ENCODE measurements at regions not wholly inside any gene's neighbourhood (a gene's known extent, or its start where the extent isn't known, plus 50 kb on each side); places are given as distances from the start of the nearest gene placed in this dataset.
A peak's percentile ranks its signal among the peaks of the same experiment; 100 is the strongest.
"Not testable (repeated sequence)": the region's sequence is repeated elsewhere in the genome, so short reads cannot be mapped to it uniquely, and the experiment has no call there.

DNA sequence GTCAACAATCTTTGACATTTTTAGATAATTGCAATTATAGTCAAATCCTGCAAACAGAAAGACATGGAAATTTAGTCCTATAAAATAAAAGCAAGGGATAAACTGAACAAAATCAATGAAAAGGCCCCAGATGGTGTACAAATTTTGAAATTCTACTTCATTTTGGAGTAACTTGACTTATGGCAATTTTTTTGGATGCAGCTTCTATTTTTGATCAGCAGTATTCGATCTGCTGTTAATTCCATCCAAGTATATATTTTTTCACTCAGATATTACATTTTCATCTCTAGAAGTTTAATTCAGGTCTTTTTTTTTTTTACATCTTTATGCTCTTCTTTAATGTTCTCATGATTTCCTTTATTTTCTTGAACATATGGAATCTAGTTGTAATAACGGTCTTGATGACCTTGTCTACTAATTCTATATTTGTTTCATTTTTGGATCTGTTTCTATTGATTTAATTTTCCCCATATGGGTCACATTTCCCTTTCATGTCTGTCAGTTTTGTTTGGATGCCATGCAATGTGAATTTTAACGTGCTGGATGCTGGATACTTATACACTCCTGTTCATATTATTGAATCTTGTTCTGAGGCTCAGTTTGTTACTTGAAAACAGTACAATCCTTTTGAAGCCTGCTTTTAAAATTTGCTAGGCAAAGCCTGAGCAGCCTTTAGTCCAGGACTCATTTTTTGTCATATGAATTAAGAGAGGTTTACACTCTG is 164.3 kb upstream of the FAM3C start:
- no peak for DNase-seq

DNA sequence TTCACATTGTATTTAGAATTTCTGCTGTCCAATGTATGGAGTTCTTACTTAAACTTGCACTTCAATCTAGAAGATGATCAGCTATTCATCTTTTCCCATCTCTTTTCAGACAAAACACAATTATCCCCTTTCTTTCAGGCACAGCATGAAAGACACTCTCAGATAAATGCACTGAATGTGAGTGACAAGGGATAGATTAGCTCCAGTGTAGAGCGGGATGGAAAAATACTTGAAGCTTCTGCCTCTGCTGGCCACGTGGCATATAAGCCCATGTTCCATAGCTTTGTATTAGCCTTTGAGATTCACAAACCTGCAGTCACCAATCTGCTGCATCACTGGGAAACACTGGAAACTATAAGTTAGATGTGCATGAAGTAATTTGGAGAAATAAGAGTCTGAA is 162.2 kb upstream of the FAM3C start:
- no peak for DNase-seq

DNA sequence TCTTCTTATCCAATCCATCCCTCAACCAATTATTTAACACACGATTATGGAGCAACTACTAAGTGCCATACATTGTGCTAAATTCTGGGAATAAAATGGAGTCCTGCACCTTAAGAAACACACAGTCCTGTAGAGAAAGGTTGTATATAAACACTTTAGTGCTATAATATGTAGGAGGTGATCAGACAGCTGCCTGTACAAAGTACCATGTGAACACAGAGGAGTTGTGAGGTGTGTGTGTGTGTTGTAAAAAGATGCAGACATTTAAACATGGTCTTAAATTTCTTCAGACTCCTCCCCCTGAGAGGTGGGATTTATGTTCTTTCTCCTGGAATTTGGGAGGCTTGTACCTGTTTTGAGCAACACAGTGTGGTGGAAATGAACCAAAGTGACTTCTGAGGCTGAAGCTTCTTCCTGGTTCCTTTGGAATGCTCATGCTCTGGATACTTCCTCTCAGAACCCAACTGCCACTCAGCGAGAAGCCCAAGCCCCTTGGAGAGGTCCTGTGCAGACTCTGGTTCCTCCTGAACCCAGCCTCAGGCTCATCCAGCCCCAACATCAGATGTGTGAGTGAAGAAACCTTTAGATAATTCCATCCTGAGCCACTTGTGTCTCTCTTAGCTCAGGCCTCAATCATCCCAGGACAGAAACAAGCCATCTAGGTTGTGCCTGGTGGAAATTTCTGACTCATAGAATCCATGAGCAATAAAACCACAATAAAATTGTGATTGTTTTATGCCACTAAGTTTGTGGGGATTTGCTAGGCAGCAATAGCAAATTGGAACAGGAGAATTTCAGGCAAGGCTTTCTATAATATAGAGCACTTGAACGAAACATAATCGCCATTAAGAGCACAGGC is 161.2 kb upstream of the FAM3C start:
- DNase-seq = no peak

DNA sequence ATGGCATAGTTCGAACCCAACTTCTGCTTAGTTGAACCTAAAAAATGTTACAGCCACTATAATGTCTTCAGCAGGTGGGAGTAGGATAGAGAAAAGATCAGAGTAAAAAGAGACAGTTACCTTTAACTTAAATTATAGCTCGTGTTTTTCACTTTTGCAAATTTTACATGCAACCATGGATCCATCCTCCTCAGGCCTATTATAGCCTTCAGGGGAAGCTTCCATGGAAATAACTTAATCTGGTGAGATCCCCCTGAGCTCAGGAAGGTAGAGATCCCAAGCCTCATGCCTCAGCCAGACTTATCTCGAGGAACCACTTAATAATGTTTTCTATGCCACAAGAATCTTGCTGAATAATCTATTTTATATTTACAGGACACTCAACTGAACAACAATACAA is 159.4 kb upstream of the FAM3C start:
- no peak for DNase-seq

DNA sequence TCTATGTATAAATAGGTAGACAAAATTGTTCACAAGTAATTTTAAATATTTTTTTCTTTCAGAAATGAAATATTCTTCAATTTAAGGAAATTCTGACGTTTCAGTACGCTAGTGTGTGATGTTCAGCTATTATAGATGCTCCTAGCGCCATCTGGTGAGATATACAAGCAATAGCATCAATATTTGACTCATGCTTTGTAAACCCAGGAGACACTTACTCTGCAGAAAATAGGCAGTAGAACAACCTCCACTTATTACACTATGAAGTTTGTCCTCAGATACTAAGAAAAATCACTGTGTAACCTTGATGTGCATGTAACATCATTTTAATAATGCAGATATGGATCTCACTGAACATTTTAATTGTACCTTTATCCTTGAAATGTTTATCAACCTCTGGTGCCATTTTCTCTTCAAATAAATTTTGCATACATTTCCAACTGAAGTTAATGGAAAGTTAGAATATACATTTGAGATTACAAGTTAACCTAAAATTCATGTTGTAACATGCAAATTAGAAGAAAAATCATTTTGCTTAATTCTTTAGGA is 151.5 kb upstream of the FAM3C start:
- peak; percentile 48 for DNase-seq

GRCh38 chr7:121546632-121547543 is 150.8 kb upstream of the FAM3C start:
- DNase-seq = no peak

GRCh38 chr7:121545418-121545817 is 149.3 kb upstream of the FAM3C start:
- no peak for DNase-seq

DNA sequence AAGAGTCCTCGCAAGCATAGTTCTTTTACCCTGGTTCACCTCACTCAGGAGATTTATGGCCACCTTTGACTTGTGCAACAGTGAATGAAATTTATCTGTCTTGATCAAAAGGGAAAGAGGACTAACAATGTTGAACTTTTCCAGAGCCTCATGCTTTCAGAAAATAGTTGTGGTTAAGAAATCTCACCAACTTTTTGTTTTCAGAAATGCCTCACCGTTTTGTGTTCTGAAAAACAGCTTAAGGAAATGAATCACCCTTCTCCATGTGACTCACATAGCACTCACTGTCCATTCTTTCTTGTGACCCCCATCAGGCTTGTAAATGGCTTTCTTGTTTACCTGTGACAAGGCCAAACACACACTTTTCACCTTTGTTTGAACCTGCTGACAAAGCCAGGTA is 148.6 kb upstream of the FAM3C start:
- DNase-seq = no peak

DNA sequence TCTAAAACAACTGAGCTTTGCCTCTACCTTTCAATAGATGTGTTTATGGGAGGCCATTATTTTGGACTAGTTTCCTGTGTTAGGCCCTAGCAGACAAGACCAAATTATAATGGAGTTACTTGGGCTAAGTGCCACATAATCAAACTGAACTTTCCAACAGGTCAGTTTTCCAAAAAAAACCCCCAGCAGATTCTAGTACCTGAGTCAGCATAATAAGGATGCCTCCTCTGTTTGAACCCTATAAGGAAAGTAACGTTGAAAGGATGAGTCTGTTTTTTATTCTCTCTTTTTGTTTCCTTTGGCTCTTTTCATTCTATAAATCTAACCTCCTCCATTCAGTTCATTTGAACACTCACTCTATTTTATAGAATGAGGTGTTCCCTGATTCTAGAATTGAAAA is 148.1 kb upstream of the FAM3C start:
- no peak for DNase-seq

DNA sequence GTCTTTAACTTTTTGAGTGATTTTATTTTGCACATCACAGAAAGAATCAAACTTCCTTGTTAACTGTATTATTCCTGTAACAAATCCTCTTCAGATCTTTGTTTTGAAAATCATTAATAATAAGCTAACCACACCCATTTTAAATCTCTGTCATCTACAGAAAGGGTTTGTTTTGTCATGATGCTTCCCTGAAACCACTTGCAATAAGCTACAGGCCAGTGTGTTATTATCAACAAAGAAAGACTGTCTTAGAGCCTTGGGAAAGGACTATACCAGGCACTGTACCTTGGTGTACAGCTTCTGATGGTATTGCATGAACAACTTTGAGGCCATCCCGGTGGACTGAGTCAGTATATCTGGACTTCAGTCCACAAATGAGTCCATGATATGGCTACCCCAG is 145.3 kb upstream of the FAM3C start:
- no peak for DNase-seq

DNA sequence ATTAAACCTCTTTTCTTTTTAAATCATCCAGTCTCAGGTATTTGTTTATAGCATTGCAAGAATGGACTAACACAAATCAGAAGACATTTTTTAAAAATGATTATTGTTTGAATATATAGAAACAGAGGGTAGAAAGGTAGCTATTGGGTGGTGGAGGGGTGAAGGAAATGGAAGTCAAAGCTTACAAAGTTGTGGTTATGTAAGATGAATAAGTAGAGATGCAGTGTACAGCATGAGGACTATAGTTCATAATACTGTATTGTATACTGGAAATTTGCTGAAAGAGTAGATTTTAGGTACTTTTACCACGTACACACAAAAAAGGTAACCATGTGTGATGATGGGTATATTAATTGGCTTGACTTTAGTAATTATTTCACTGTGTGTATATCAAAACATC is 144.0 kb upstream of the FAM3C start:
- DNase-seq = no peak

- DNase-seq = no peak
Observed at GRCh38 chr7:121537031-121537430, 140.9 kb upstream of the FAM3C start.

DNA sequence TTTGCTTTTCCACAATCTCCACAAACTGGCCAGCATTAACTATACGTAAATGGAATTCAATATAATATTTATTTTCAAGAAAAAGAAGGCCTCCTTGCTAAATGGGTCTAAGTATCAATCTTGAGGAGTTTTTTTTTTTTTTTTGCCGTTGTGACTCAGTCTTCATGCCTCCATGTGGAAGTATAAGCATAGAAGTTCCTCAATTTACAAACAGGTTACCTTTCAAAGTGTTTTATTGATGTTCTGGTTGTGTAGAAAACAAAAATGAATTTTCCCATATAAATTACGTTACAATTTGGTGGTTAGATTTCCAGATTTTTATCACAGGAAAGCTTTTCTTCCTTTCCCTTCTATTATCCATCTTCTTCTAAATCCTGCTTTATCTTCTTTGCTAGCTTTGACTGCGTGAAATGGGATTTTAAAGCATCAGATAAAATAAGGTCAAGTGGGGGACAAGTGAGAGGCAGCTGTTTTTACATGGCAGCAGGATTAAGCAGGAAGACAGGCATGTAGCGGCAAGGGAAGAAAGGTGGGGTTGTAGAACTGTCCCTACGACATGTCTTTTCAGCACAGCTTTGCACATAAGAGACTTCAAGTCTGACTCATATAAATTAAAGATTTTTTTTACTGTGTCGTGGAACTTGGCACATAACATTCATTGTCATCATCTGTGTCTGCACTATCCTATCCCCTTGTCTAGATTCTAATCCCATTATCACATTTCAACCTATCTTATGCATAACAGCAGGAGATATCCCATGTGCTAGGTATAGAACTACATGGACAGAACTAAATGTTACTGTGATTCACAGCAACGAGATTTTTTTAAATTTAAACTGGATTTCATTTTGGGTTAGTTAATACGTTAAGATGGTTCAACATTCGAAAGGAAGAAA is 135.3 kb upstream of the FAM3C start:
- DNase-seq = no peak

DNA sequence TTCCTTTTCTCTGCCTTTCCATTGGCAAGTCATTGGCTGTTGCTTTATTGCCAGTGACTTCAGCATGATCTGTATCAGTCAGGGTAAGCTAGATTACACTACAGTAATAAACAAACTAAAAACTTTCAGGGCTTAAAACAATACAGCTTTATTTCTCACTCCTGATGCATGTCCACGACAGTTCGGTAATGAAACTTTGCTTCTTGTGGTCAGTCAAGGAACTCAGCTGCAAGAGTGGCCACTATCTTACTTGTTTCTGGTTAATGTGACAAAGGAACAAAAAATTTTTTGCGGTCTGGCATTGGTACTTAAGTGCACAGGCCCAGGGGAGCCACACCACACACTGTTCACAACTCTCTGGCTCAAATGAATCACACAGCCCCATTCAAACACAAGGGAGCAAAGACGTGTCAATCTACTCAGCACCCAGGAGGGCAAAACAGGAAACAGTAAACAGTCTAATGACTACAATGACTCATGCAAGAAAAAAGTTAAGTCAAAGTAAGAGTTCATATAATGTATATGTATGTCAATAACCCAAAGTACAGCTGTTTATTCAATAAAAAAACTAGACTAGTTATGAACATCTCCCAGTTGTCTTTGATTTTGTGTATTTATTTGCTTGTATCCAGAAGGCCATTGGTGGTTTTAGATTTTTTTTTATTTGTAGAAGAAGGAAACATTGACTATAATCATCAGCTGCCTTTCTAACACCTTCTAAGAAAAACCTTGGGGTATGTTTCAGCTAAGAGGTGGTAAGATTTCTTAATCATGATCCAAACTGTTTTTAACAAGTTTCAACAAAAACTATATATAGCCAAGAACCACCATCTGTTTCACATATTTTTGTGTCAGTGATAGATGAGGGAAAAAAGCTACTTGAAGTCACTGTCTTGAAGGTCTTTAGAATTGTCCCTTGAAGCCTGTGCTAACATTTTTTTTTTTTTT is 134.4 kb upstream of the FAM3C start:
- no peak for DNase-seq

GRCh38 chr7:121529003-121529402 is 132.9 kb upstream of the FAM3C start:
- no peak for DNase-seq

DNA sequence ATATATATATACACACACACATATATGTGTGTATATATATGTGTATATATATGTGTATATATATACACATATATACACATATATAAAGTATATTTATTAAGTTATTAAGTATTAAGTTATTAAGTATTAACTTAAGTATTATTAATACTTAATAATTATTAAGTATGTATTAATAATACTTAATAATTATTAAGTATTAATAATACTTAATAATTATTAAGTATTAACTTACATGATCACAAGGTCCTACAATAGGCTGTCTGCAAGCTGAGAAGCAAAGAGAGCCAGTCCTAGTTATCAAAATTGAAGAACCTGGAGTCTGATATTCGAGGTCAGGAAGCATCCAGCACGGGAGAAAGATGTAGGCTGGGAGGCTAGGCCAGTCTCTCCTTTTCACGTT is 130.1 kb upstream of the FAM3C start:
- not testable (repeated sequence) for DNase-seq

DNA sequence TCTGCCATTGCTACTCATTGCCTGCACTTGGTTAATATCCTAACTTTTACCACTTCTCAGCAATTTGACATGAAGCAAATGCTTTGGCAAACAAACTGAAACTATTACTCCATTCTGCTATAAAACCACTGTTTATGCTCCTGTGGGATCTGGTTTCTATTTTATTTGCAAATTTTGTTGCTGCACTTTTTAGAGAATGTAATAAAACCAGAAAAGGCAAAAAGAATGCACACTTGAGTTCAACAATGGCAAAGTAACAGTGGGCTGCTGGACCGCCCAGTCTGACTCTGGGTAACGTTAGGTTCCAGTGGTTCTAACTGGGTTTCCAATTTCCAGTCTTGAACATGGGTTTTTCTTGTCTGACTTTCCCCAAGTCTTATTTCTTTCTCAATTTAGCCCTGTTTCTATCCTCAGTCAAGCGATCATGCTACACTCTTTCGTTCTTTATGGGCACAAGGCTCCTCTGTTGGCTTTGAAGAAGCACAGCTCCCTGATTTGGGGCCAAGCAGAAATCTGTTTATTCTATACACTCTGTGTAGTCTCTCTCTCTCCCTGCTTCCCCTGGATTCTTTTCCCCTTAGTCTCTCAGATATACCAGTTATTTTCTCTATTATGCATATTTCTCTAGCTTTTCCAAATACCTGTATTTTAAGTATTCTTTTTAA is 129.2 kb upstream of the FAM3C start:
- DNase-seq = no peak

DNA sequence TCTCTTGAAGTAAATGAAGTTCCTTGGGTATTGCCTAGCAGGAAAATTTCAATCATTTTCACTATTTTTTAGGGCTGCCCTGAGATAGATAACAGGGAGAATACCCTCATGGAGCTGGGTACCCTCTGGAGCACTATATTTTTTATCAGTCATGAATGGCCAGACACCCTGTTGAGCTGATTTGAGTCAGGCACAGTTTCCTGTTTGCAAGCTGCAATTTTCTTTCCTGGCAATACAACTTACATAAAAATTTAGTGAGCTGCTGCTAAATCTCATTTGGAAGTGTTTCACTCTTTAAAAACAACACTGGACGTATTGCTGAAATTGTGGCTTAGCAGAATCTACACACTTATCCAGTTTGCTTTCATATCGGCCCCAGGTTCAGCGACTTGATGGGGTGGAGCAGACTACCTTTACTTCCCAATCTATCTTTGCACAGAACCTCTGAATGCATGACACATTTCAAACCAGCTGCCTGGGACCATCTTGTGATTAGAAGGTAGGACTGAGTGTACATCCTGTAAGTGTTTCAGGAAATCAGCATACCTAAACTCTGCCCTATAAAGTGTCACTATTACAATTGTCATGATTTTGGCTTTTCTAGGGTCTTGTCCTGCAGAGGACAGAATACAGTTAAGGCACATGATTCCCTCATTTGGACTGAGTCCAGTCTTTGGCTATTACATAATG is 125.7 kb upstream of the FAM3C start:
- no peak for DNase-seq

- DNase-seq = no peak
Observed at GRCh38 chr7:121520911-121521310, 124.8 kb upstream of the FAM3C start.
